AG04450 (cell line): ENCODE measurements at regions not wholly inside any gene's neighbourhood (a gene's known extent, or its start where the extent isn't known, plus 50 kb on each side); places are given as distances from the start of the nearest gene placed in this dataset.

ENCODE experiments used
- CTCF ChIA-PET: fragments of 300-600, 350-600 bp; formaldehyde crosslinking; extraction: SDS; loops from one replicate; lab custom pipeline; 2022; ENCODE audit warnings: antibody characterized with exemption, inconsistent platforms; lab: Charles Lee
- POLR2A ChIA-PET: fragments of 350-600 bp; formaldehyde crosslinking; extraction: SDS; loops from one replicate; lab custom pipeline; 2021; ENCODE audit warnings: antibody characterized with exemption, inconsistent platforms; lab: Yijun Ruan, JAX
- DNase-seq: peaks from one replicate; pipeline ENCODE4 v3.0.0-alpha.2; 2011; ENCODE audit warnings: low read depth, low spot score
- H3K27ac ChIP-seq: one replicate; pipeline ENCODE4 v1.5.1; 2012; ENCODE audit warnings: low read depth, low read length, control low read depth
- H3K27me3 ChIP-seq: one replicate; pipeline ENCODE4 v1.6.0; 2012; ENCODE audit warnings: low read length; ENCODE audit not compliant: control insufficient read depth, insufficient read depth
- H3K4me3 ChIP-seq: 2 replicates; pipeline ENCODE4 v1.5.1; 2011; ENCODE audit warnings: mild to moderate bottlenecking, low read depth, low read length, control low read depth
- H3K9me3 ChIP-seq: 2 replicates; pipeline ENCODE4 v1.5.1; 2012; ENCODE audit warnings: low read length; ENCODE audit not compliant: control insufficient read depth, insufficient read depth
- CTCF ChIP-seq: IDR thresholded peaks from 2 replicates; pipeline ENCODE4 v1.5.1; 2011; ENCODE audit warnings: low read depth, low read length, control low read depth, inconsistent platforms

GRCh38 chr1:170337413-170337994, 191.7 kb downstream of the NTMT2 start:
- DNase-seq, result no peak
- Histone ChIP-seq H3K4me3 (no peak overlapping the region), H3K9me3 (no peaks in the 10 kb centered on the region), H3K27ac (no peak overlapping the region), H3K27me3 (no peaks in the 10 kb centered on the region)
- no peak for TF ChIP-seq CTCF
- POLR2A ChIA-PET, result no interaction called here
- CTCF ChIA-PET, result no interaction called here

- POLR2A ChIA-PET, result no interaction called here
- TF ChIP-seq CTCF, result no peak
- no peaks in the 10 kb centered on the region for H3K9me3 ChIP-seq
- no peaks in the 10 kb centered on the region for H3K27me3 ChIP-seq
- no peak overlapping the region for H3K27ac ChIP-seq
- DNase-seq, result no peak
- CTCF ChIA-PET, result no interaction called here
- H3K4me3 ChIP-seq, result no peak overlapping the region
Observed at GRCh38 chr1:170339534-170339933, 192.4 kb upstream of the GORAB start.

- H3K9me3 ChIP-seq, result no peaks in the 10 kb centered on the region
- no peak overlapping the region for H3K27ac ChIP-seq
- ChIA-PET CTCF (no interaction called here), POLR2A (no interaction called here)
- no peak for TF ChIP-seq CTCF
- no peaks in the 10 kb centered on the region for H3K27me3 ChIP-seq
- no peak overlapping the region for H3K4me3 ChIP-seq
- DNase-seq, result no peak
Observed at GRCh38 chr1:170340308-170340707, 191.7 kb upstream of the GORAB start.

GRCh38 chr1:170351366-170351946, 180.5 kb upstream of the GORAB start:
- CTCF ChIA-PET, result no interaction called here
- H3K9me3 ChIP-seq, result no peaks in the 10 kb centered on the region
- no peak for TF ChIP-seq CTCF
- DNase-seq, result no peak
- POLR2A ChIA-PET, result no interaction called here
- H3K4me3 ChIP-seq, result no peak overlapping the region
- H3K27me3 ChIP-seq, result no peaks in the 10 kb centered on the region
- H3K27ac ChIP-seq, result no peak overlapping the region

GRCh38 chr1:170354246-170354645, 177.7 kb upstream of the GORAB start:
- ChIA-PET CTCF (interaction anchor here (1.0 kb wide), 1 partner anchor 51 kb away, joined by 3 read pairs; no protein-coding TSS in a partner anchor), POLR2A (no interaction called here)
- Histone ChIP-seq H3K27ac (no peak overlapping the region), H3K27me3 (no peaks in the 10 kb centered on the region), H3K9me3 (no peaks in the 10 kb centered on the region), H3K4me3 (no peak overlapping the region)
- no peak for TF ChIP-seq CTCF
- no peak for DNase-seq
